SK-N-MC (cell line): ENCODE measurements at regions not wholly inside any gene's neighbourhood (a gene's known extent, or its start where the extent isn't known, plus 50 kb on each side); places are given as distances from the start of the nearest gene placed in this dataset.

ENCODE experiments used
- DNase-seq: peaks from one replicate; pipeline ENCODE4 v3.0.0-alpha.2; 2011; ENCODE audit warnings: low read depth, low spot score
- H3K27ac ChIP-seq: fragments of 200-600 bp; sonication (generic); 2 replicates; pipeline ENCODE4 v1.5.1; 2016; ENCODE audit warnings: mixed run types
- H3K36me3 ChIP-seq: fragments of 200-600 bp; sonication (generic); 2 replicates; pipeline ENCODE4 v1.6.1; 2017; ENCODE audit warnings: antibody characterized with exemption, low read length, mixed read lengths; ENCODE audit not compliant: insufficient read depth
- H3K4me3 ChIP-seq: fragments of 200-600 bp; sonication (generic); 2 replicates; pipeline ENCODE4 v1.5.1; 2016
- H3K9ac ChIP-seq: fragments of 200-600 bp; sonication (generic); 2 replicates; pipeline ENCODE4 v1.8.0; 2017; ENCODE audit warnings: mixed run types, mixed read lengths; ENCODE audit not compliant: insufficient read length
- H3K9me3 ChIP-seq: fragments of 200-600 bp; sonication (generic); 2 replicates; pipeline ENCODE4 v1.6.1; 2017; ENCODE audit warnings: low read depth, mild to moderate bottlenecking, antibody characterized with exemption, low read length, moderate library complexity, mixed read lengths
- EZH2 ChIP-seq: fragments of 200-600 bp; sonication (generic); IDR thresholded peaks from one replicate; pipeline ENCODE4 v1.6.1; 2017; ENCODE audit warnings: antibody characterized with exemption
- FOXP2 ChIP-seq: optimal IDR thresholded peaks from 2 replicates; pipeline ENCODE3; 2011; ENCODE audit warnings: mild to moderate bottlenecking, moderate library complexity; ENCODE audit not compliant: insufficient read depth; ENCODE audit errors: extremely low read length, control extremely low read depth
- POLR2AphosphoS5 ChIP-seq: IDR thresholded peaks from 2 replicates; pipeline ENCODE4 v1.6.1; 2012; ENCODE audit warnings: mild to moderate bottlenecking, low read depth, low read length, borderline replicate concordance

GRCh38 chr13:53357582-53357981 lies 329.0 kb downstream of the OLFM4 start:
- no peak for TF ChIP-seq EZH2
- TF ChIP-seq FOXP2, result no peak
- TF ChIP-seq POLR2AphosphoS5, result no peak
- Histone ChIP-seq H3K9me3 (no peaks in the 10 kb centered on the region), H3K27ac (no peak overlapping the region), H3K4me3 (no peak overlapping the region), H3K9ac (no peak overlapping the region), H3K36me3 (no peaks in the 10 kb centered on the region)
- no peak for DNase-seq

GRCh38 chr13:53368948-53369347 lies 340.3 kb downstream of the OLFM4 start:
- no peak for TF ChIP-seq FOXP2
- TF ChIP-seq POLR2AphosphoS5, result no peak
- no peak for TF ChIP-seq EZH2
- Histone ChIP-seq H3K36me3 (no peaks in the 10 kb centered on the region), H3K9me3 (no peaks in the 10 kb centered on the region), H3K9ac (no peak overlapping the region), H3K4me3 (no peak overlapping the region), H3K27ac (no peak overlapping the region)
- no peak for DNase-seq

- no peak overlapping the region for H3K9ac ChIP-seq
- no peaks in the 10 kb centered on the region for H3K36me3 ChIP-seq
- no peak overlapping the region for H3K4me3 ChIP-seq
- no peak for TF ChIP-seq FOXP2
- no peak for TF ChIP-seq POLR2AphosphoS5
- no peak for TF ChIP-seq EZH2
- DNase-seq, result no peak
- no peak overlapping the region for H3K27ac ChIP-seq
- no peaks in the 10 kb centered on the region for H3K9me3 ChIP-seq
Observed at GRCh38 chr13:53379485-53379884, 350.9 kb downstream of the OLFM4 start.

GRCh38 chr13:53382008-53382407 lies 353.4 kb downstream of the OLFM4 start:
- Histone ChIP-seq H3K36me3 (no peaks in the 10 kb centered on the region), H3K4me3 (no peak overlapping the region), H3K9me3 (no peaks in the 10 kb centered on the region), H3K9ac (no peak overlapping the region), H3K27ac (no peak overlapping the region)
- no peak for DNase-seq
- TF ChIP-seq POLR2AphosphoS5, result no peak
- no peak for TF ChIP-seq EZH2
- TF ChIP-seq FOXP2, result no peak

GRCh38 chr13:53398051-53398450 lies 369.4 kb downstream of the OLFM4 start:
- H3K27ac ChIP-seq, result no peak overlapping the region
- TF ChIP-seq POLR2AphosphoS5, result no peak
- TF ChIP-seq FOXP2, result no peak
- no peak for TF ChIP-seq EZH2
- no peak overlapping the region for H3K9ac ChIP-seq

GRCh38 chr13:53405616-53406015 lies 377.0 kb downstream of the OLFM4 start:
- Histone ChIP-seq H3K9ac (no peak overlapping the region), H3K9me3 (no peaks in the 10 kb centered on the region), H3K27ac (no peak overlapping the region), H3K36me3 (no peaks in the 10 kb centered on the region), H3K4me3 (no peak overlapping the region)
- no peak for DNase-seq
- TF ChIP-seq EZH2 (no peak), POLR2AphosphoS5 (no peak), FOXP2 (no peak)

More at GRCh38 chr13:53398051-53398450, 369.4 kb downstream of the OLFM4 start:
- DNase-seq, result no peak
- Histone ChIP-seq H3K4me3 (no peak overlapping the region), H3K36me3 (no peaks in the 10 kb centered on the region), H3K9me3 (no peaks in the 10 kb centered on the region)

GRCh38 chr13:53408306-53408705 lies 379.7 kb downstream of the OLFM4 start:
- H3K4me3 ChIP-seq, result no peak overlapping the region
- DNase-seq, result no peak
- TF ChIP-seq POLR2AphosphoS5 (no peak), FOXP2 (no peak), EZH2 (no peak)
- H3K9ac ChIP-seq, result no peak overlapping the region
- H3K36me3 ChIP-seq, result no peaks in the 10 kb centered on the region
- H3K27ac ChIP-seq, result no peak overlapping the region
- no peaks in the 10 kb centered on the region for H3K9me3 ChIP-seq

GRCh38 chr13:53408847-53409568 lies 380.4 kb downstream of the OLFM4 start:
- no peak for TF ChIP-seq POLR2AphosphoS5
- no peak for TF ChIP-seq FOXP2
- TF ChIP-seq EZH2, result no peak
- Histone ChIP-seq H3K9ac (no peak overlapping the region), H3K9me3 (no peaks in the 10 kb centered on the region), H3K4me3 (no peak overlapping the region), H3K27ac (no peak overlapping the region), H3K36me3 (no peaks in the 10 kb centered on the region)
- no peak for DNase-seq

- no peak overlapping the region for H3K27ac ChIP-seq
- no peaks in the 10 kb centered on the region for H3K9me3 ChIP-seq
- no peaks in the 10 kb centered on the region for H3K36me3 ChIP-seq
- TF ChIP-seq EZH2 (no peak), FOXP2 (no peak), POLR2AphosphoS5 (no peak)
- H3K4me3 ChIP-seq, result no peak overlapping the region
- no peak for DNase-seq
- no peak overlapping the region for H3K9ac ChIP-seq
Observed at GRCh38 chr13:53411463-53411862, 382.9 kb downstream of the OLFM4 start.
